GM19099 (cell line): ENCODE measurements at regions not wholly inside any gene's neighbourhood (a gene's known extent, or its start where the extent isn't known, plus 50 kb on each side); places are given as distances from the start of the nearest gene placed in this dataset.

ENCODE experiments used
- POLR2A ChIP-seq: IDR thresholded peaks from 3 replicates; pipeline ENCODE4 v1.6.1; 2011; ENCODE audit warnings: low read depth; ENCODE audit not compliant: insufficient read length; ENCODE audit errors: extremely low read depth

DNA sequence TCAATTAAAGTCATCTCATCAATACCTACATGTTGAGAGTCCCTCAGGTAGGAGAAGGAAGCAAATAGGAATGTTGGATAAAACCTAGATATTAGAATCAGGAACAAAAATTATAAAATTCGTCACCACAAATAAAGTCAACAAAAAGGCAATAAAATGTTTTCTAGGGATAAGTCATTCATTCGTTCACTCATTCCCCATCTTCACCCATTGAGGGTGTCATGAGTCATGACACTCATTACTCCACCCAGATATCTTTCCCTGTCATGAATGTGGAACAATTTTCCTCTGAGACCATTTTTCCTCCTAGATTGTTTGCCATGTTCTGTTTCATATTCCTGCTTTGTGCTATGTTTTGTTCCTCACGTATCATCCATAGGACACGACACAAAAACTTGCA is 50.9 kb upstream of the OLIG3 start:
- no peak for TF ChIP-seq POLR2A

DNA sequence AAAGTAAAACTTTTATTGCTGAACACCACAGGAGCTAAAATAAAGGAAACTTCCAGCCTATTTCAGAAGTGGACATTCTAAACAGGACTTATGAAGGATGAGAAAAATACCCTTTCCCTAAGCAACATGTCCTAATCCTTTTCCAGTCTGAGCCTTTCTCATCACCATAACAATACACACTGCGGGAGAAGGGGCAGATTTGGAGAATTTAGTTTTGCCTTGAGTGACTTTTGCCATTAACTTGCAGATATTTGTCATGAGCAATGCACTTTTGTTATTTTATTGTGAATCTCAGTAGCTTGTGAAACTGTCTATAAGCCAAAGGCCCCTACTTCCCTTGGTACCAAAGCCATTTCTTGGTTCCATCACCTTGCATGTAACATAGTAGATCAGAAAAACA is 53.0 kb upstream of the OLIG3 start:
- no peak for TF ChIP-seq POLR2A

DNA sequence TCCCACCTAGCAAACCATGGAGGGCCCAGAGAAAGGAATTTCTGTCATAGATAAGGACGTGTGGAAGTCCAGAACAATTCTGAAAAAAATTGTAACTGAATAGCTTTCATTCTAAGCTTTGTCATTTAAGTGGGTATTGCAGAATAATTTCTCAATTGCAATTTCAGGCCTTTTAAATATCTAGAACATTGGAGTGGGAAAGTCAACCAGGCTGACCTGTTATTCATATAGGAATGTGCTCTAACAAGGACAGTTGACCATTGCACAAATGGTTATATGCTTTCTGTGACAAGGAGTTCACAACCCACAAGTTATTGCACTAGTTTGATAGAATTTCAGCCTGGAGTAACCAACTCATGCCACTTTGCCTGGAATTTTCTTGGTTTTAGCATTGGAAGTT is 53.4 kb upstream of the OLIG3 start:
- no peak for TF ChIP-seq POLR2A

DNA sequence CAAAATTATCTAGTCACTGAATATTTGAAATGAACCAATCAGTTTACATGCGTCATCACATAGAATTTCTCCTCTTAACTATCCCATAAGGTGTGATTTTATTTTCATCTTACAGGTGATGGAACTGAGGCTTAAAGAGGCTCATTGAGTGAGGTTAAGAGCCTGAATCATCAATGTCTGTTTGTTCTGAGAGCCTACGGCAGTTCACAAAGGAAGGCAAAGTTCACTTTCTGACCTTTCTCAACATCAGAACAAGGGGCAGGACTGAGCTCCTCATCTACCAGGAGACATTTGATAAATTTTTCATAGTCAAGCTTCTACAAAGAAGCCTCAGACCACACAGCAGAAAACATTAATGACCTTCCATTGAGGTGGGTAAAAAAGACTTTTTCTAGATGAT is 54.9 kb upstream of the OLIG3 start:
- TF ChIP-seq POLR2A, result no peak

DNA sequence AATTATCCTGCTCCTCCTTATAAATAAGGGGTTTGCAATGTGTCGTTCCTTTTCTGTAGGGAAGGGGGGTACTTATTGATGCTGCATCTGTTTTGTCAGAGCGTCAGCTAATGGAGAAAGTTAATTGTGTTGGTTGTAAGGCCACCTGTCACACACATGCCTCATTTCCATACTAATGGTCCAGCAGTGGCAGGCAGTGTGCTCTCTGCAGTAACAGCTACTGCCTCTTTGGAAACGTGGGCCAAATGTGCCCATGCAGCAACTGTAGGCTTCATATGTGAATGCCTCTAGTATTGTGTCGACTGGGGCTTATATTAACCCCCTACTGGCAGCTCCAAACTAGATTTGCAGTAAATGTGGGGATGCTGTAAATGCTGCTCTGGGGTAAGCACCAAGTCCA is 56.3 kb upstream of the OLIG3 start:
- no peak for TF ChIP-seq POLR2A

DNA sequence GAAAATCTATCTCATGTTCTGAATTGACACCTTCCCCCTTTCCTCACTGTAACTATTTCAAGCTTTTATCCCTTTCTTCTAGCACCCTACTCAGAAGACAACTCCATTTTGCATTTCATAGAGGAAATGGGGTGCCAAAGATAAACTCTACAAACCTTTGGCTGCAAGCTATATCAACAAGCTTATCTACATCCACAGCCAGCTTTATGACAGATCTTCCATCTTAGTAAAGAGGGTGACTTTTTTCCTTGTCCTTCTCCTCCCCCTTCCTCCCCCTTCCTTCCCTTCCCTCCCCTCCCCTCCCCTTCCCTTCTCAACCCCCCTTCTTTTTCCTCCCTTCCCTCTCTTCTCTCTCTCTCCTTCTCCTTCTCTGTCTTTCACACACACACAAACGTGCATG is 58.0 kb upstream of the OLIG3 start:
- no peak for TF ChIP-seq POLR2A

DNA sequence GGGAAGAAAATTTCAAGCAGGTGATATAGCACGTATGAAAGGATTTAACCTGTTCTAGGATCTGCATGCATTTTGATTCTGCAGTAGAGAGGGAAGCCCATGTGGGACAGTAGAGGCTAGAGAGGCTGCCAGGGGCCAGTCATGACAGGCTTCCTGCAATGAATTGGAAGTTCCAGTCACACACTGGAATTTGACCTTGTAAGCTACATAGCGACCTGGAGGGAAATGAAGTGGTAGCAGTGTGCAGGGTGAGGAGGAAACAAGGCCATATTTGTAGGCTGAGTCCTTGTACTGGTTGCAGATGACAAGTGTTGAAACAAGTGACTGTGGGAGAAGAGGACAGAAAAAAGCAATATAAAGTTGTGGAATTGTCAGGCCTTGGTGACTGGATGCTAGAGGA is 58.6 kb upstream of the OLIG3 start:
- TF ChIP-seq POLR2A, result no peak

DNA sequence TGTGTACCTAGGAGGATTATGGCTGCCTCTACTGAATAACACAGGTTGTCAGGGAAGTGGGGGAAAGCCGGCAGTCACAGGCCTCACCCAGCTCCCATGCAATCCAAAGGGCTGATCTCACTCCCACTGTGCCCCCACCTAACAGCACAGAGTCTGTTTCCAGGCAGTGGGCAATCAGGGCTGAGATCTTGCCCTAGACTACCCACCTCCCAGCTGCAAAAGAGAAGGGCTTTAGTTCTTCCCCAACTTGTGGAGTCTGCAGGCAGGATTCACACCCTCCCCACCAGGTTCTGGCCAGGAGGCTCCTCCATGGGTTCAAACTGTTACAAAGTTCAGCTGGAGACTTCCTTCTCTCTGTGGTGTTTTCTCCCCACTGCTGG is 66.0 kb upstream of the OLIG3 start:
- TF ChIP-seq POLR2A, result no peak

DNA sequence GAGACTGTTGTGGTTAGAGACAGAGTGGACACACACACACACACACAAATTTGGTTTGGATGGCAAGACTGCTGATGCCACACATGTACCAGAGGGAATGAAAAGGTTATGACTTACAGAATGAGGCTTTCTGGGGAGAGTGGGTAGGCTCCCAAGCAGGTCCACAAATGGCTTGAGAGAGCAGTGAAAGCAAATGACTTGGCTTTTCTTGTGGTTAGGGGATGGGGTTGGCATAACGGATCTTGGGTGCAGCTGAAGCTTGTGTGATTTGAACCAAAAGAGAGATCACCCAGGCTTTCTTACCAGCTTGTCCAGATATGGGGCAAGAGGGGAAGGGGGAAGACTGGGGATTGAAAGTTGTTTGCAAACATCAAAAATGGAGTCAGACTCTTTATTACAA is 73.9 kb upstream of the OLIG3 start:
- TF ChIP-seq POLR2A, result no peak

DNA sequence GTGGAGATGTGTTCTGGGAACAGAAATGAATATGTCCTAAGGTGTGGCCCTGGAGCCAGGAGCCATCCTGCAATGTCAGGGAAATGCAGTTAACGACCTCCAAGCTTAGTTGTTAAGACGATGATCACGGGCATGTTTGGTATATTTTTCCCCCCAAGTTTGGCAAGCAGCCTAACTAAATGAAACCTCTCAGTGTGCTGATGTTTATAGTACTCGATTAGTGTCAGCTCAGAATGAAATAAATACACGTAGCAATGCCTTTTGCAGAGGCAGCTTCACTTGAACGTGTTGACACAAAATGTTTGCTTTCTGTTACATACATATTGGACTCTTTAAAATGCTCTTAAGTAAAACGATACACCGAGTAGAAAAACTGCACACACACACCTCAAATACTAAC is 76.2 kb upstream of the OLIG3 start:
- TF ChIP-seq POLR2A, result no peak

DNA sequence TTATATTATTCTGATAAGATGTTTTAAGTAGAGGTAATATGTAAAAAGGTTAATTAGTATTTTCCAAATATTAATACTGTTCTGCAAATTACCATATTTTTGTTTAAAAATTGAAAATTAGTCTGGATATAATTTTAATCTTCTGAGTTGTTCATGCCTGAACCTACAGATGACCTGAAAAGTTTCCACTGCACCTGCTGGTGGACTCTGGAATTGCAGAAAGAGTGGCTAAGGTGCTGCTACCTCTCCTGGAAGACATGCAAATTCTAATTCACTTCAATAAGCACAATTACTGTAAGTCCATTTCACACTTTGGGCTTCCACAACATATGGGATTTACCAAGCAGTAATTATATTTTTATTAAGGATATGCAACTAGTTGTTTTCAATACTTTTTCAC is 77.7 kb upstream of the OLIG3 start:
- TF ChIP-seq POLR2A, result no peak

DNA sequence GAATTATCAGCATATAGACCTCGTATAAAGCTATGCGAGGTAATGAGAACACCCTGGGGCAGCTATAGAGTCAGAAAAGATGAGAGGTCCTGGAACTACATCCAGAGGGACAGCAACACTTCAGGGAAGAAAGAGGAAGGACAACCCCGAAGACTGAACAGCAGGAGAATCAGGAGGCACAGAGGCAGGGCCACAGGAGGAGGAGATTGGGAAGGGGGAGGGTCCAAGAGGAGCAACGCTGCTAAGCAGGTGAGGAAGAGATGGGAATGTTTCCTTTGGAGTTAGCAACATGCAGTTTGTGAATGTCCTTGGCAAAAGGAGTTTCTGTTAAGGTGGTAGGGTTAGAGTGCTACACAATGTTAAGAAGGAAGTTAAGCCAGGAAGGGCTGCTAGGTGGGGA is 79.5 kb upstream of the OLIG3 start:
- no peak for TF ChIP-seq POLR2A

DNA sequence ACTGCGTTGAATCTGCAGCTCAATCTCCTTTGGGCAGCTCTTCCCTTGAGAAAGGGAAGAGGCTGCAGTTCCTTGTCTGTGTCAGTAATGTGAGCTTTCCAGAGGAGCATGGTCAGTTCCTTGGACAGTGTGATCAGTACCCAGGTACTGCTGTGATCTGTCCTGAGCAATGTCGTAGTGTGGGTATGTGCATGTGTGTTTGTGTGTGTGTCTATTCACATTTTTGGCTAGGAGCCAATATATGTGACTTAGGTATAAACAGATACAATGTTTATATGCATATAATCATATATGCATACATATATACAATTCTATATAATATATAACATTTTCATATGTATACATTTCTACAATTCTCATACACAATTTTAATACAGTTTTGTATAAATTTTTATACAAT is 85.4 kb upstream of the OLIG3 start:
- TF ChIP-seq POLR2A, result no peak

DNA sequence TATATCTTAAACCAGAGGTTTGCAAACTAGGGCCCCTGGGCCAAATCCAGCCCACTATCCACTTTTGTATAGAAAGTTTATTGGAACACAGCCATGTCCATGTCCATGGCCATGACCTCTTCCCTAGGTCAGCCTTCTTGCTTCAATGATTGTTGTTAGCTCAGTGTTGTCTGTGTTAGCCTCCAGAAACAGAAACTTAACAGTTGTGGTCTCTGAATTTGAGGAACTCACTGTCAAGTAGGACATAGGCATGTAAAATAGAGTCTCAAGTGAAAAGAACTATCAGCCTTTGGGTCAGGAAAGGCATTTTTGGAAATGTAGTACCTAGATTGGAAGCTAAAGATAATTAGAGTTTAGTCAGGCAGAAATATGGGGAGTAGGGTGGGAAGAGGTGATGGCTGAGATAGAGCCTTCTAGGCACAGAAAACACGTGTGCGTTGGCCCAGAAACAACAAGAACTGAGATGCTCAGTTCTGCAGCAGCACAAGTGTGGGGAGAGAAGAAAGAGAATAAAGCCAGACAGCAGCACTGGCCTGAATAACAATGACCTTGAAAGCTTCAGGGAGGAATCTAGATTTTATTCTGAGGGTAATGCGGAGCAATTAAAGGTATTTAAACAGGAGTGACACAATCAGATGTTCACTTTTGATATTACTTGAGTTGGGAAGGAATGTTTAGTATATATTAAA is 87.0 kb upstream of the OLIG3 start:
- no peak for TF ChIP-seq POLR2A

DNA sequence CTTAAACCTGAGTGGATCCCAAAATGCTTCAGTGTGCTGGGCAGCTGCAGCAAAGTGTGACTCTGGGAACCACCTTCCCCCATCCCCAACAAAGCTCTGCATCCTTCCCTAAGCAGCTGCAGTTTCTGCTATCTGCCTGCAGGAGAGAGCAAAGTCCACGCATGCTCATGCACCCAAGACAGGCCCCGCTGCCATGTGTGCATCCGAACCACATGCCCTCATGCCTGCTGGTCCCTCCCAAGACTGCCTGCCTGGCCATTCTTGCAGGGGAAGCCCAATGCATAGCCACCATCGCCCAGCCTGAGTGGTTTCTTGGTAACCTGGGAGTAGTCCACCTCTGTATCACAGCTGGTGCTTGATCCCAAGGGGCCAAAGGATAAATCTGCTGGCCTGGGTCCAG is 94.3 kb upstream of the OLIG3 start:
- TF ChIP-seq POLR2A, result no peak

DNA sequence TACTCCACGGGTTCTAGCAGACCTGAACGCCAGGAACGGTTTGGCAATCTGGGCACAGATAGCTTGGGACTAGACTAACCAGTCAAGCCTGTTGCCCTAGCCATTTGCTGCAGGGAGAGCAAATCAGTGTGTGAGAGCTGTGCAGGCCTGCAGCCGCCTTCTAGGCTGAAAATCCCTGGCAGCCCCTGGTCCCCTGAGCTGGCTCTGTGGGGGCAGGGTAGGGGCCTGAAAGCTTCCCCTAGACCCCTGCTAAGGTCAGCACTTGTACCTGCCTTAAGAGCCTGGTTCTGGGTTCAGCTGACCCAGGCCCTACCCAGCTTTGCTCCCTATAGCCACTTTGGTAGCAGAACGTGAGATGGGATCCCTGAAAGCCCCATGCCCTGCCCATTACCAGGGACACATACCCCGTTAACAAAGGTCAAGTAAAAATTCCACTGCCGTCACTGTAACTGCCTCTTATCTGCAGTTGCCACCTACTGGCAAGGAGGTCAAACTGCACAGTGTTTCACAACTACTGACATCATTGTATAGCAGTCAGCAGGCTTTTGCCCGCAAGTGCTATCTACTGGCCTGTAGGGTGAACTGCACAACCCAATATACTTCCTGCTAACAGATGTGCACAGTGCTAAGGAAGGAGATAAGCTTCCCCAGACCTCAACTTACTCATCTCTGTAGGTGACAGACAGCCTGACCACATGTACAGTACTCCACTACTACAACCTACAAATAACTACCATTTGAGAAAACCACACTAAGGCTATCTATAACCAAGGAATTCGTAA is 95.1 kb upstream of the OLIG3 start:
- TF ChIP-seq POLR2A, result no peak

DNA sequence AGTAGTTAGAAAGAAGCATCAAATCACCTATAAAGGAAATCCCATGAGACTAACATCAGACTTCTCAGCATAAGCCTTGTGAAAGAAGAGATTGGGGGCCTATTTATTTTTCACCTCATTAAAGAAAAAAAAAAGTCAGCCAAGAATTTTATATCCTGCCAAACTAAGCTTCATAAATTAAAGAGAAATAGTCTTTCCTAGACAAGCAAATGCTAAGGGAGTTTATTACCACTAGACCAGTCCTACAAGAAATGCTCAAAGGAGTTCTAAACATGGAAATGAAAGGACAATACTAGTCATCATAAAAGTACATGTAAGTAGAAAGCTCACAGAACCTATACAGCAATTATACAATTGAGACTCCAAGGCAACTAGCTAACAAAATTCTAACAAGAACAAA is 96.5 kb upstream of the OLIG3 start:
- no peak for TF ChIP-seq POLR2A

DNA sequence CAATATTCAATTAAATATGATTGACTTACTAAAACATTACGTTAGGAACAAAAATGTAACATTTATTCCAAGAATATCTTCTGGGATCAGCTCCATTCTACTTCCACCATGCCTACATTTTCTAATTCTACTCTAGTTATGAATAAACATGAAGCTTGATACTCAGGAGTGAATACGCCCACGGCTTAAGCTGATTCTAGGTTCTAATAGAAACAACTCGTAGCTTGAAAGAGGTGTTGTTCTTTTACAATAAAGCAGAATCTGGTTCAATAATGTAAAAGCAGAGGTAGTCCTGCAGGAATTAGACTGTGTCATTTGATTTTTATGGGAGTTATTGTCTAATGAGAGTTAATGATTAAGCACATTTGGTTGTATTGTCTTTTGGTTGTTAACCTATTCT is 107.3 kb upstream of the OLIG3 start:
- TF ChIP-seq POLR2A, result no peak
